Spleen (tissue), 11 donors: ENCODE measurements at regions not wholly inside any gene's neighbourhood (a gene's known extent, or its start where the extent isn't known, plus 50 kb on each side); places are given as distances from the start of the nearest gene placed in this dataset.
"Not testable (repeated sequence)": the region's sequence is repeated elsewhere in the genome, so short reads cannot be mapped to it uniquely, and the experiment has no call there.

Experiments
- DNase-seq: peaks from one replicate; pipeline ENCODE4 v3.0.0-alpha.2; 2020
- H3K27ac ChIP-seq, 8 donors: fragments of 200-600 bp; sonication (generic) in 7 of 8; 1 replicate in 4 of 8; 2 replicates in 4 of 8; pipeline versions ENCODE4 v1.5.0 to v1.8.0; 2016 to 2021; ENCODE audit warnings: inconsistent platforms in 4 of 8, mild to moderate bottlenecking in 4 of 8, moderate library complexity in 1 of 8
- H3K27me3 ChIP-seq, 7 donors: fragments of 200-600 bp; sonication (generic) in 6 of 7; replicated peaks in 1 of 7; 1 replicate in 4 of 7; 2 replicates in 3 of 7; pipeline versions ENCODE4 v1.5.0 to v1.8.0; 2016 to 2021; ENCODE audit warnings: inconsistent platforms in 3 of 7, mild to moderate bottlenecking in 1 of 7
- H3K36me3 ChIP-seq, 6 donors: fragments of 200-600 bp; sonication (generic) in 5 of 6; 1 replicate in 4 of 6; 2 replicates in 2 of 6; pipeline versions ENCODE4 v1.5.0 to v1.8.0; 2016 to 2021; ENCODE audit warnings: inconsistent platforms in 2 of 6
- H3K4me1 ChIP-seq, 6 donors: fragments of 200-600 bp; sonication (generic) in 5 of 6; 1 replicate in 3 of 6; 2 replicates in 3 of 6; pipeline versions ENCODE4 v1.5.0 to v1.8.0; 2016 to 2021; ENCODE audit warnings: inconsistent platforms in 3 of 6
- H3K4me3 ChIP-seq, 8 donors: fragments of 200-600 bp; sonication (generic) in 7 of 8; 1 replicate in 4 of 8; 2 replicates in 4 of 8; pipeline versions ENCODE4 v1.5.0 to v1.8.0; 2016 to 2021; ENCODE audit warnings: inconsistent platforms in 4 of 8, mild to moderate bottlenecking in 4 of 8, moderate library complexity in 2 of 8
- H3K9me3 ChIP-seq, 8 donors: fragments of 200-600 bp; sonication (generic) in 7 of 8; 1 replicate in 4 of 8; 2 replicates in 4 of 8; pipeline versions ENCODE4 v1.5.0 to v1.8.0; 2016 to 2021; ENCODE audit warnings: inconsistent platforms in 4 of 8
- POLR2A ChIP-seq, 3 donors: fragments of 450-650 bp; IDR thresholded peaks; one replicate each; pipeline ENCODE4 v1.5.1; 2017; ENCODE audit warnings: antibody characterized with exemption in 3 of 3, mild to moderate bottlenecking in 1 of 3
- POLR2AphosphoS5 ChIP-seq, 3 donors: sonication (generic); formaldehyde crosslinking; IDR thresholded peaks; one replicate each; pipeline ENCODE4 v1.5.1; 2017; ENCODE audit warnings: antibody characterized with exemption in 3 of 3
- WGBS, 5 donors: extraction: QIAGEN DNeasy Blood & Tissue Kit in 3 of 5; methylation state at CpG; one replicate each; pipeline versions ENCODE4 v1.1.5 to v1.1.7; 2013 to 2018; 5-methylcytosine and 5-hydroxymethylcytosine counted together
- intact Hi-C: fragments of 100-400 bp; cut with DNase I; formaldehyde crosslinking; loops from one replicate; pipeline ENCODE4 v1.15.0; 2023; ENCODE audit warnings: low total_unique reads
- TF ChIP-seq, protein P1 (sequence below), 11 experiments: fragments of 200-600 bp in 7 of 11; fragments of 450-650 bp in 4 of 11; sonication (generic) in 4 of 11; IDR thresholded peaks in 8 of 11; conservative IDR thresholded peaks in 3 of 11; 1 replicate in 7 of 11; 2 replicates in 4 of 11; pipeline versions ENCODE4 v1.4.0 to v1.8.0; 2016 to 2021; ENCODE audit warnings: antibody characterized with exemption in 11 of 11, inconsistent platforms in 4 of 11, mild to moderate bottlenecking in 1 of 11
- donor health status: healthy with polysubstance abuse.
- donor health status: DM: no; HTN: no; CAD: no; lungs with moderate emphysema.
- donor health status: DM: no; HTN: no; CAD: no.
- donor health status: Bipolar disorder and iron deficiency.
- donor health status: healthy.
- donor health status: DM: no; HTN: no; CAD: no.
- donor health status: DM: yes; HTN: yes; CAD: no.

GRCh38 chr2:42974721-42975717, 182.6 kb upstream of the HAAO start:
- H3K36me3 ChIP-seq = no peaks in the 10 kb centered on the region
- TF ChIP-seq POLR2AphosphoS5 (IDR thresholded peaks at IDR 0.05) (peak; percentile 35 to 78 (median 63)), POLR2A (IDR thresholded peaks at IDR 0.05) (no peak)
- TF ChIP-seq, protein P1, sequence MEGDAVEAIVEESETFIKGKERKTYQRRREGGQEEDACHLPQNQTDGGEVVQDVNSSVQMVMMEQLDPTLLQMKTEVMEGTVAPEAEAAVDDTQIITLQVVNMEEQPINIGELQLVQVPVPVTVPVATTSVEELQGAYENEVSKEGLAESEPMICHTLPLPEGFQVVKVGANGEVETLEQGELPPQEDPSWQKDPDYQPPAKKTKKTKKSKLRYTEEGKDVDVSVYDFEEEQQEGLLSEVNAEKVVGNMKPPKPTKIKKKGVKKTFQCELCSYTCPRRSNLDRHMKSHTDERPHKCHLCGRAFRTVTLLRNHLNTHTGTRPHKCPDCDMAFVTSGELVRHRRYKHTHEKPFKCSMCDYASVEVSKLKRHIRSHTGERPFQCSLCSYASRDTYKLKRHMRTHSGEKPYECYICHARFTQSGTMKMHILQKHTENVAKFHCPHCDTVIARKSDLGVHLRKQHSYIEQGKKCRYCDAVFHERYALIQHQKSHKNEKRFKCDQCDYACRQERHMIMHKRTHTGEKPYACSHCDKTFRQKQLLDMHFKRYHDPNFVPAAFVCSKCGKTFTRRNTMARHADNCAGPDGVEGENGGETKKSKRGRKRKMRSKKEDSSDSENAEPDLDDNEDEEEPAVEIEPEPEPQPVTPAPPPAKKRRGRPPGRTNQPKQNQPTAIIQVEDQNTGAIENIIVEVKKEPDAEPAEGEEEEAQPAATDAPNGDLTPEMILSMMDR (IDR thresholded peaks at IDR 0.05 in 8 of 11, conservative IDR thresholded peaks at IDR 0.05 in 3 of 11) = peak; percentile 71 to 94 (median 88)
- 24 to 38% (median 31%) methylated on average over 30 to 40 of the region's 40 CpGs for WGBS, 5 donors
- DNase-seq = peak; percentile 91
- peaks cover 0 to 6% (median 0%) of the 10 kb centered on the region in 7 donors for H3K27me3 ChIP-seq
- H3K4me3 ChIP-seq = peak overlapping the region in 4 of 8 donors; percentile 9 to 58 (median 31)
- H3K27ac ChIP-seq = peak overlapping the region in 7 of 8 donors; percentile 29 to 80 (median 68)
- peaks cover 4 to 58% (median 30%) of the 10 kb centered on the region in 6 donors for H3K4me1 ChIP-seq
- intact Hi-C loops = loop anchor here (10.0 kb wide), 1 partner anchor 250 kb away; the partner anchor contains the start of gene ZFP36L2
- H3K9me3 ChIP-seq = no peaks in the 10 kb centered on the region

DNA sequence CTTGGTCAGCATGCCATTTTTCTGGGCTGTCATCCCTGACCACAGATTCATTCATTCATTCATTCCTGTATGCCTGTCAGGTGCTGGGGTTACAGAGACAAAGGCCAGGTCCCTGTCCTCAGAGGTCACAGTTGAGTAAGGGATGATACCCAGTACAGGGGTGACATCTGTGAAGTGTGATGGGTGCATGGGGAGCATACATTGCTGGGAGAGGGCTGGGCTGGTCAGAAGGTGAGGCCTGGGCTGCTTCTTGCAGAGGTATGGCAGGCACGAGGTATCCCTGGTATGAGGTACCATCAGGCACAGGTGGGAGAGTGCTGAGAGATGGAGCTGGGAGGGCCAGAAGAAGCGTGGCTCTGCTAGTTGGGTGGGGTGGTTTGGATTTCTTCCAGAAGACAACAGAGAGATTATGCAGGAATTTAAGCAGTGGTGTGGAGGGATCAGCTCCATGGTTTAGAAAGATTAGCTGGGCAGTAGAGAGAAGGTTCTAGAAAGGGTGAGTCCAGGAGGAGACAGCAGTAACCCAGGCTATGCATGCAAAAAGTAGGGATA, 181.9 kb upstream of the HAAO start:
- Histone ChIP-seq H3K9me3 (no peaks in the 10 kb centered on the region), H3K27ac (peak overlapping the region in 4 of 8 donors; percentile 54 to 80 (median 70)), H3K4me1 (peaks cover 4 to 58% (median 30%) of the 10 kb centered on the region in 6 donors), H3K4me3 (no peak overlapping the region), H3K27me3 (peaks cover 0 to 6% (median 0%) of the 10 kb centered on the region in 7 donors), H3K36me3 (no peaks in the 10 kb centered on the region)
- 71 to 85% (median 76%) methylated on average over 2 of the region's 2 CpGs for WGBS, 5 donors
- TF ChIP-seq POLR2AphosphoS5 (IDR thresholded peaks at IDR 0.05) = no peak
- TF ChIP-seq, protein P1 (IDR thresholded peaks at IDR 0.05 in 8 of 11, conservative IDR thresholded peaks at IDR 0.05 in 3 of 11) = no peak
- no peak for TF ChIP-seq POLR2A (IDR thresholded peaks at IDR 0.05)
- intact Hi-C loops = loop anchor here (10.0 kb wide), 1 partner anchor 251 kb away; the partner anchor contains the start of gene ZFP36L2
- DNase-seq = peak; percentile 32

DNA sequence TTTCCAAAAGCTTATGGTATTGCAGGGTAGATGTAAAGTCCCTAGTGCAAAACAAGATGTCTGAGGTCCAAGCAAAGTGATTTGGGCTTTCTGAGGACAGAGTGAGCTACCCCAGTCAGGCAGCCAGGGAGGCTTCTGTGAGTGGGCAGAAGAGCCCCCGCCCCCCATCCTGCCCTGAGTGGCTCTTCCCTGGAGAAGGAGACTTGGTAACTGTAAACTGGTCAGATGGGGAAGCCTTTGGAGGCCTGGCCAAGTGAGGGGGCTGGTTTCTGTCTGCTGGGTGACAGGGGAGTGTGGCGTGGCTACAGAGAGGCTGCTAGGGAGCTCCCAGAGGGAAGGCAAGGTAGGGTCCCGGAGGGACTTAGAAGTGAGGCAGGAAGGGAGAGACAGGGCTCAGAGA, 181.3 kb upstream of the HAAO start:
- WGBS, 5 donors = 73 to 86% (median 81%) methylated on average over 3 of the region's 3 CpGs
- Histone ChIP-seq H3K4me1 (peaks cover 4 to 58% (median 30%) of the 10 kb centered on the region in 6 donors), H3K27ac (peak overlapping the region in 1 of 8 donors; percentile 80), H3K9me3 (no peaks in the 10 kb centered on the region), H3K36me3 (no peaks in the 10 kb centered on the region), H3K27me3 (peaks cover 0 to 6% (median 0%) of the 10 kb centered on the region in 7 donors), H3K4me3 (no peak overlapping the region)
- intact Hi-C loops = loop anchor here (10.0 kb wide), 1 partner anchor 251 kb away; the partner anchor contains the start of gene ZFP36L2
- DNase-seq = peak; percentile 44
- TF ChIP-seq, protein P1 (IDR thresholded peaks at IDR 0.05 in 8 of 11, conservative IDR thresholded peaks at IDR 0.05 in 3 of 11) = no peak
- no peak for TF ChIP-seq POLR2AphosphoS5 (IDR thresholded peaks at IDR 0.05)
- no peak for TF ChIP-seq POLR2A (IDR thresholded peaks at IDR 0.05)

DNA sequence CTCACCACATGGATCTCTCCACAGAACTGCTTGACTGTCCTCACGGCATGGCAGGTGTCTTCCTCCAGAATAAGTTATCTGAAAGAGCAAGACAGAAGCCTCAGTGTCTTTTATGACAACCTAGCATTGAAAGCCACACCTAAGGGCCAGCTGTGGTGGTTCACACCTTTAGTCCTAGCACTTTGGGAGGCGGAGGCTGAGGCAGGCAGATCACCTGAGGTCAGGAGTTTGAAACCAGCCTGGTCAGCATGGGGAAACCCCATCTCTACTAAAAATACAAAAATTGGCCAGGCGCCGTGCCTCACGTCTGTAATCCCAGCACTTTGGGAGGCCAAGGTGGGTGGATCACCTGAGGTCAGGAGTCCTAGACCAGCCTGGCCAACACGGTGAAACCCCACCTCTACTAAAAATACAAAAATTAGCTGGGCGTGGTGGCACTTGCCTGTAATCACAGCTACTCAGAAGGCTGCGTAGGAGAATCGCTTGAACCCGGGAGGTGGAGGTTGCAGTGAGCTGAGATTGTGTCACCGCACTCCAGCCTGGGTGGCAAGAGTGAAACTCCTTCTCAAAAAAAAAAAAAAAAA, 180.6 kb upstream of the HAAO start:
- DNase-seq = peak; percentile 29
- H3K27ac ChIP-seq = peak overlapping the region in 1 of 8 donors; percentile 9

More for the DNA sequence above, 180.6 kb upstream of the HAAO start:
- not testable (repeated sequence) for H3K36me3 ChIP-seq, H3K9me3 ChIP-seq, H3K27me3 ChIP-seq, H3K4me3 ChIP-seq
- WGBS, 5 donors = 84 to 91% (median 89%) methylated on average over 11 of the region's 11 CpGs
- H3K4me1 ChIP-seq = peaks cover 4 to 62% (median 31%) of the 10 kb centered on the region in 6 donors
- intact Hi-C loops = loop anchor here (10.0 kb wide), 1 partner anchor 252 kb away; the partner anchor contains the start of gene ZFP36L2
